Choroid plexus epithelial cell (primary cell): ENCODE measurements at regions not wholly inside any gene's neighbourhood (a gene's known extent, or its start where the extent isn't known, plus 50 kb on each side); places are given as distances from the start of the nearest gene placed in this dataset.
A peak's percentile ranks its signal among the peaks of the same experiment; 100 is the strongest.

Experiments used
- DNase-seq: peaks from one replicate; pipeline ENCODE4 v3.0.0-alpha.2; 2010; ENCODE audit warnings: low read depth
- H3K4me3 ChIP-seq: 2 replicates; pipeline ENCODE4 v1.5.1; 2011; ENCODE audit warnings: low read depth, mild to moderate bottlenecking, control low read depth, low read length, moderate library complexity
- TF ChIP-seq, protein P1 (sequence below): conservative IDR thresholded peaks from 2 replicates; pipeline ENCODE4 v1.5.1; 2011; ENCODE audit warnings: low read depth, mild to moderate bottlenecking, control low read depth, inconsistent platforms, low read length, moderate library complexity

DNA sequence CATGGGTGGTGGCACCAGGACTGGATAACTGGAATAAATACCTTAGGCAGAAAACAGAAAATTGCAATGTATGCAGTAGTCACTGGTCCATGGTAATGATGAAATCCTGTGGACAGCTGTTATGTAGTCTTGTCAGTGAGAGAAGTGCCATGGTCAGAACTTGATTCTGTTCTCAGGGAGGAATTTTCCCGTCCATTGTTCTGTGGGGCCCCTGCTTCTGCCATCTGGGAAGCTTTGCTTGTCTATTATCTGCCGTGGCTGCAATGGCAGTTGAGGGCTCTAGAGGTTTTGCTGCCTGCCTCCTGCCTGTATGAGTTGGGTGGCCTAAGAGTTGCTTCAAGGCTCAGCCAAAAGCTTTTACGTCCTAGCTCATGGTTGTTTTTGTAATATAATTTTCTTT, 126.8 kb upstream of the SLC35B3 start:
- H3K4me3 ChIP-seq, result no peak overlapping the region
- TF ChIP-seq, protein P1, sequence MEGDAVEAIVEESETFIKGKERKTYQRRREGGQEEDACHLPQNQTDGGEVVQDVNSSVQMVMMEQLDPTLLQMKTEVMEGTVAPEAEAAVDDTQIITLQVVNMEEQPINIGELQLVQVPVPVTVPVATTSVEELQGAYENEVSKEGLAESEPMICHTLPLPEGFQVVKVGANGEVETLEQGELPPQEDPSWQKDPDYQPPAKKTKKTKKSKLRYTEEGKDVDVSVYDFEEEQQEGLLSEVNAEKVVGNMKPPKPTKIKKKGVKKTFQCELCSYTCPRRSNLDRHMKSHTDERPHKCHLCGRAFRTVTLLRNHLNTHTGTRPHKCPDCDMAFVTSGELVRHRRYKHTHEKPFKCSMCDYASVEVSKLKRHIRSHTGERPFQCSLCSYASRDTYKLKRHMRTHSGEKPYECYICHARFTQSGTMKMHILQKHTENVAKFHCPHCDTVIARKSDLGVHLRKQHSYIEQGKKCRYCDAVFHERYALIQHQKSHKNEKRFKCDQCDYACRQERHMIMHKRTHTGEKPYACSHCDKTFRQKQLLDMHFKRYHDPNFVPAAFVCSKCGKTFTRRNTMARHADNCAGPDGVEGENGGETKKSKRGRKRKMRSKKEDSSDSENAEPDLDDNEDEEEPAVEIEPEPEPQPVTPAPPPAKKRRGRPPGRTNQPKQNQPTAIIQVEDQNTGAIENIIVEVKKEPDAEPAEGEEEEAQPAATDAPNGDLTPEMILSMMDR, result no peak
- no peak for DNase-seq

DNA sequence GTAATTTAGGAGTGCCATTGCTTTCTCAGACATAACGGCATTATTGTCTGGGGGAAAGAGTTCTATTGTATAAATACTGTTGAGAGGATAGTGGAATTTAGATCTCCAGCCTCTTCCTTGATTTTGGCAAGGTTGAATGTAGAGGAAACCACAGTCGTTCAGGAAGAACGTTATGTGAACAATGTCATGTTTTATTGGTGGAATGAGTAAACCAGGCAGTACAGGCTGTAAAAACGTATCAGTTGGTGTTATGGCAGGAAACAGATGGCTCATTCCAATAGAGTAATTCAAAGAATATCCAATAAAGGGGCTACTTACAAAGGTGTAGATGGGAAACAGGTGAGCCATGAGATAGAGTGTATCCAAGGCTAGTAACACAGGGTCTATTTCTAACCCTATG, 123.6 kb upstream of the SLC35B3 start:
- TF ChIP-seq, protein P1, result no peak
- H3K4me3 ChIP-seq, result no peak overlapping the region
- no peak for DNase-seq

DNA sequence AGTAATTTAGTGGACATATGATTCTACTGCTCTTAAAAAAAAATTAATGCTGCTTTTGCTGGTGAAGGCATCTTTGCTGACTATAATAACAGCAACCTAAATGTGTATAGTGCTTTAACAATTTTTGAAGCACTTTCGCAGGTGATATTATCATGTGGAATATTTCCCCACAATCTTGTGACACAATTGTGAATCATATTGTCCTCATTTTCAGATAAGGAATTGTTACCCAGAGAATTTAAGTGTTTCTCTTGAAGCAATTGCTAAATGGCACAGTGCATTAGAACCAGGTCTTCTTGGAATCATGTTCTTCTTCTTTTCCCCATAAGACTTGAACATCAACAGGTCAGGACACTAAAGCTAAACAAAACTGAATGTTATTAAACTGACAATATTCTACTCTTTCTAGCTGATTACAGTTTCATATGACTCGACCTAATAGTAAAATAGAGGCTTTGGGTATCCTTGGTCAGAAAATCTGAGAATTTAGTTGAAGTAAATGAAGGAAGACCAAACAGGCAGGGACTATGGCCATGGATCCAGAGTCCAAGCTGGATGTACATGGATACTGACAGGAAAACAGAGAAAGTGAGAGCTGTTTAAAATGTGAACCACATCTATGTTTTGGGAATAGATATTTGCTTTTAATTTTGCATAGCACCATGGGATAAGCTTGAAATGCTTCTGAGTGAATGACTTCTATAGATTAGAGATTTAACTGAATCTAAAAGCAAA, 121.8 kb upstream of the SLC35B3 start:
- DNase-seq, result no peak
- TF ChIP-seq, protein P1, result no peak
- H3K4me3 ChIP-seq, result no peak overlapping the region

DNA sequence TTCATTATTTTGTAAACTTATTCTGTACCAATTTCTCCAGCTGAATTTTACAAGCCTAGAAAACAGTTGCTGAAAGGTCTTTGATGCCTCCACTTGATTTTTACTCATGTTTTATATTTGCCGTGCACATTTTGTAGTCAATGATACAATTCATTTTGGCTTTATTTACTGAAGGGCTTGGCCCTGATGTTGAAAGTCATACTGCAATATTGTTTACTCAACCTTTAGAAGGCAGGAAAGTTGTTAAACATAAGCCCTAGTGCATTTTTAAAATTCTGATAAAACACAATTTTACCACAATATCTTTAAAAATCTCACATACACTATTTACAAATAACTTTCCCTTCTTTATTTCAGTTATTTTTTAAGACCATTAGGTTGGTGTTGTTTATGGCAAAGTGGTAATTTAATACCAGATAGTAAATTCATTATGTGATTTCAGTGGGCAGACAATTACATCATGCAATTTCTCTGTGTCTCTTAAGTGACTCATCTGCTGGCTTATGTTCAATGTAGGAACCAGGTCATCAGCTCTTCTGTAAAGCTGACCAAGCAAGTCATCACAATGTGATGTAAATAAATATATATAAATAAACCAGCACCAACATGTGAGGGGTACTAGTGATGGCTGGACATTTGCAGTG, 121.1 kb upstream of the SLC35B3 start:
- TF ChIP-seq, protein P1, result no peak
- DNase-seq, result peak; percentile 81
- no peak overlapping the region for H3K4me3 ChIP-seq

DNA sequence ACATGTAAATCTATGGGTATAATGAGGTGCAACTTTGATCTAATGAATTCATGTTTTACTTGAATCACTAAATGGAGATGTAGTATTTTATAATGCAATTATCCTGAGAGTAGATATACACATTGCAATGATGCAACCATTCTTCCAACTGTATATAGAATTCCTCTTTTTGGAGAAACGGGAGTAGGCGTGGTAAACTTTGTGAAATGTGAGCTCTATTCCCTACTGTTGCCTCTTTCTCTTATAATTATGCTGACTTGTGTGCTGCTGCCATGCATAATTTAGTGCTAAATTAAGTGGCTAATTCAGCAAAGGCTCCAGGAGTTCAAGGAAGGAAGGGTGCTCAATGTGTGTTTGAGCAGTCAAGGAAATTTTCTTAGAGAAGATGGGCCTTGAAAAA, 116.6 kb upstream of the SLC35B3 start:
- TF ChIP-seq, protein P1, result no peak

DNA sequence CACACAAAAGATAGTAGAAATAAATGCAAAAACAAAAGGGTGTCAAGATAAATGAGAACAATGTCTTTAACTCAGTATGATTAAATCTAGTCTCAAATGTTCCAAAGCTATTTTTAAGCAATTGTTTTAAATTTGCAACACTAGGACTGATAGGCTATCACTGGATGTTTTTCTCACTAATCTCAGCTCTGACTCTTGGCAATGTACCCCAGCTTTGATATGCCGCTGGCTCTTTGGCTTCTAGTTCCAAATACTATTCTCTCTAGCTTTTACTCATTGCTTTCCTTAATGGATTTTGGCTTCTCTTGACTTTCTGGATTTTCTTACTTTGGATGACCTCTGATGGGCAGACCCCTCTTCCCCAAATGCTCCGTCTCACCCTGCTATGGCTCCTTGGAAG, 116.0 kb upstream of the SLC35B3 start:
- no peak for DNase-seq
- TF ChIP-seq, protein P1, result no peak
- H3K4me3 ChIP-seq, result no peak overlapping the region

More for the DNA sequence above, 116.6 kb upstream of the SLC35B3 start:
- DNase-seq, result no peak
- H3K4me3 ChIP-seq, result no peak overlapping the region
